NCI-H510A treated with DMSO at 0.1 percent for 48 hours (cell line): ENCODE measurements at regions not wholly inside any gene's neighbourhood (a gene's known extent, or its start where the extent isn't known, plus 50 kb on each side); places are given as distances from the start of the nearest gene placed in this dataset.

Source experiments
- DNase-seq: peaks from one replicate; lab custom pipeline; 2025; lab: John Stamatoyannopoulos, UW

GRCh38 chr6:44662461-44663121, 275.1 kb downstream of the CDC5L start:
- peak; percentile 35 for DNase-seq

GRCh38 chr6:44663860-44664634, 276.5 kb downstream of the CDC5L start:
- DNase-seq, result no peak

GRCh38 chr6:44664716-44665115, 277.2 kb downstream of the CDC5L start:
- DNase-seq, result no peak

GRCh38 chr6:44665143-44665542, 277.6 kb downstream of the CDC5L start:
- no peak for DNase-seq

GRCh38 chr6:44665683-44666082, 278.2 kb downstream of the CDC5L start:
- no peak for DNase-seq

GRCh38 chr6:44666324-44666723, 278.8 kb downstream of the CDC5L start:
- no peak for DNase-seq

- no peak for DNase-seq
Measured at GRCh38 chr6:44667226-44667625, 279.7 kb downstream of the CDC5L start.

- DNase-seq, result peak; percentile 12
Measured at GRCh38 chr6:44667668-44668390, 280.3 kb downstream of the CDC5L start.

- DNase-seq, result no peak
Measured at GRCh38 chr6:44668391-44668930, 281.0 kb downstream of the CDC5L start.

GRCh38 chr6:44668976-44669934, 281.7 kb downstream of the CDC5L start:
- DNase-seq, result no peak

GRCh38 chr6:44670146-44670545, 282.6 kb downstream of the CDC5L start:
- DNase-seq, result no peak

GRCh38 chr6:44671333-44671732, 283.8 kb downstream of the CDC5L start:
- no peak for DNase-seq

- no peak for DNase-seq
Measured at GRCh38 chr6:44672086-44672485, 284.6 kb downstream of the CDC5L start.

GRCh38 chr6:44672841-44673240, 285.3 kb downstream of the CDC5L start:
- no peak for DNase-seq

GRCh38 chr6:44674226-44675155, 287.0 kb downstream of the CDC5L start:
- DNase-seq, result no peak

GRCh38 chr6:44675449-44675848, 287.9 kb downstream of the CDC5L start:
- DNase-seq, result no peak

- DNase-seq, result no peak
Measured at GRCh38 chr6:44676246-44676790, 288.8 kb downstream of the CDC5L start.

GRCh38 chr6:44676826-44677433, 289.4 kb downstream of the CDC5L start:
- no peak for DNase-seq

- DNase-seq, result no peak
Measured at GRCh38 chr6:44678252-44678935, 290.9 kb downstream of the CDC5L start.
